Suprapubic skin (tissue), 4 donors: ENCODE measurements at regions not wholly inside any gene's neighbourhood (a gene's known extent, or its start where the extent isn't known, plus 50 kb on each side); places are given as distances from the start of the nearest gene placed in this dataset.

Experiments used
- DNase-seq, 2 donors: peaks; one replicate each; pipeline ENCODE4 v3.0.0-alpha.2; 2019; ENCODE audit warnings: low spot score in 2 of 2
- H3K27ac ChIP-seq: fragments of 200-600 bp; sonication (generic); one replicate; pipeline ENCODE4 v1.5.1; 2019
- H3K27me3 ChIP-seq: fragments of 200-600 bp; sonication (generic); one replicate; pipeline ENCODE4 v1.5.1; 2019
- H3K36me3 ChIP-seq: fragments of 200-600 bp; sonication (generic); one replicate; pipeline ENCODE4 v1.5.1; 2019
- H3K4me1 ChIP-seq: fragments of 200-600 bp; sonication (generic); one replicate; pipeline ENCODE4 v1.5.1; 2019
- H3K4me3 ChIP-seq: fragments of 200-600 bp; sonication (generic); one replicate; pipeline ENCODE4 v1.5.1; 2019; ENCODE audit warnings: mild to moderate bottlenecking
- H3K9me3 ChIP-seq: fragments of 200-600 bp; sonication (generic); one replicate; pipeline ENCODE4 v1.5.1; 2019
- CTCF ChIP-seq, 2 donors: fragments of 200-600 bp in 1 of 2; fragments of 450-650 bp in 1 of 2; sonication (generic) in 1 of 2; IDR thresholded peaks; one replicate each; pipeline ENCODE4 v1.5.1; 2016 to 2019; ENCODE audit warnings: antibody characterized with exemption in 2 of 2, mild to moderate bottlenecking in 1 of 2, moderate library complexity in 1 of 2
- EP300 ChIP-seq: sonication (generic); formaldehyde crosslinking; IDR thresholded peaks from one replicate; pipeline ENCODE4 v1.6.1; 2017; ENCODE audit warnings: antibody characterized with exemption
- POLR2A ChIP-seq, 2 donors: fragments of 450-650 bp; IDR thresholded peaks; one replicate each; pipeline ENCODE4 v1.6.1; 2017; ENCODE audit warnings: antibody characterized with exemption in 2 of 2, mild to moderate bottlenecking in 2 of 2, moderate library complexity in 2 of 2
- POLR2AphosphoS5 ChIP-seq, 3 donors: sonication (generic); formaldehyde crosslinking; IDR thresholded peaks; one replicate each; pipeline ENCODE4 v1.6.1; 2017; ENCODE audit warnings: antibody characterized with exemption in 3 of 3
- WGBS: methylation state at CpG from one replicate; pipeline ENCODE4 v1.1.5; 2018; 5-methylcytosine and 5-hydroxymethylcytosine counted together

GRCh38 chr13:67416047-67416925, 186.2 kb upstream of the PCDH9 start:
- no peak for DNase-seq
- Histone ChIP-seq H3K4me3 (no peak overlapping the region), H3K36me3 (no peaks in the 10 kb centered on the region), H3K4me1 (no peaks in the 10 kb centered on the region), H3K27me3 (no peaks in the 10 kb centered on the region), H3K9me3 (no peaks in the 10 kb centered on the region), H3K27ac (no peak overlapping the region)
- no peak for TF ChIP-seq EP300
- no peak for TF ChIP-seq POLR2AphosphoS5 (IDR thresholded peaks at IDR 0.05)
- no peak for TF ChIP-seq POLR2A (IDR thresholded peaks at IDR 0.05)
- TF ChIP-seq CTCF (IDR thresholded peaks at IDR 0.05) = no peak
- WGBS = 83% methylated on average over 9 of the region's 9 CpGs

GRCh38 chr13:67410645-67411044, 180.5 kb upstream of the PCDH9 start:
- H3K4me3 ChIP-seq = no peak overlapping the region
- WGBS = 31% methylated on average over 1 of the region's 1 CpG
- H3K36me3 ChIP-seq = no peaks in the 10 kb centered on the region
- H3K9me3 ChIP-seq = no peaks in the 10 kb centered on the region
- no peak for DNase-seq
- no peaks in the 10 kb centered on the region for H3K4me1 ChIP-seq
- no peaks in the 10 kb centered on the region for H3K27me3 ChIP-seq
- no peak for TF ChIP-seq POLR2A (IDR thresholded peaks at IDR 0.05)
- TF ChIP-seq POLR2AphosphoS5 (IDR thresholded peaks at IDR 0.05) = no peak
- TF ChIP-seq CTCF (IDR thresholded peaks at IDR 0.05) = no peak
- no peak for TF ChIP-seq EP300
- no peak overlapping the region for H3K27ac ChIP-seq

- Histone ChIP-seq H3K9me3 (no peaks in the 10 kb centered on the region), H3K27me3 (no peaks in the 10 kb centered on the region), H3K4me1 (no peaks in the 10 kb centered on the region), H3K36me3 (no peaks in the 10 kb centered on the region), H3K4me3 (no peak overlapping the region), H3K27ac (no peak overlapping the region)
- TF ChIP-seq EP300 (no peak), POLR2A (IDR thresholded peaks at IDR 0.05) (no peak), POLR2AphosphoS5 (IDR thresholded peaks at IDR 0.05) (no peak), CTCF (IDR thresholded peaks at IDR 0.05) (no peak)
- WGBS = 77% methylated on average over 1 of the region's 1 CpG
- DNase-seq = no peak
Observed at GRCh38 chr13:67408798-67409197, 178.7 kb upstream of the PCDH9 start.

DNA sequence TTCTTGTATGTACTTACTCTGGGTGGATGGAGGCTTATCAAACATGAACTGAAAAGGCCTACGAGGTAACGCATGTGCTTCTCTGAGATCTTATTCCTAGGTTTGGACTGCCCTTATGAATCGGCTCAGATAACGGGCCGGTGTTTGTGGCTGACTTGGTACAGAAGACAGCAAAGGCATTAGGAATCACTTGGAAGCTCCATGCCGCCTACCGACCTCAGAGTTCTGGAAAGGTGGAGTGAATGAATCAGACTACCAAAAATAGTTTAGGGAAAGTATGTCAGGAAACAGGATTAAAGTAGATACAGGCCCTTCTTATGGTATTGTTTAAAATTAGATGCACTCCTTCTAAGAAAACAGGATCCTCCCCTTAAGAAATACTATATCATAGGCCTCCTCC, 172.4 kb upstream of the PCDH9 start:
- no peaks in the 10 kb centered on the region for H3K36me3 ChIP-seq
- no peak for DNase-seq
- no peaks in the 10 kb centered on the region for H3K27me3 ChIP-seq
- no peak overlapping the region for H3K4me3 ChIP-seq
- no peaks in the 10 kb centered on the region for H3K4me1 ChIP-seq
- H3K9me3 ChIP-seq = no peaks in the 10 kb centered on the region
- WGBS = 96% methylated on average over 7 of the region's 7 CpGs
- TF ChIP-seq EP300 (no peak), POLR2AphosphoS5 (IDR thresholded peaks at IDR 0.05) (no peak), CTCF (IDR thresholded peaks at IDR 0.05) (no peak), POLR2A (IDR thresholded peaks at IDR 0.05) (no peak)
- H3K27ac ChIP-seq = no peak overlapping the region

DNA sequence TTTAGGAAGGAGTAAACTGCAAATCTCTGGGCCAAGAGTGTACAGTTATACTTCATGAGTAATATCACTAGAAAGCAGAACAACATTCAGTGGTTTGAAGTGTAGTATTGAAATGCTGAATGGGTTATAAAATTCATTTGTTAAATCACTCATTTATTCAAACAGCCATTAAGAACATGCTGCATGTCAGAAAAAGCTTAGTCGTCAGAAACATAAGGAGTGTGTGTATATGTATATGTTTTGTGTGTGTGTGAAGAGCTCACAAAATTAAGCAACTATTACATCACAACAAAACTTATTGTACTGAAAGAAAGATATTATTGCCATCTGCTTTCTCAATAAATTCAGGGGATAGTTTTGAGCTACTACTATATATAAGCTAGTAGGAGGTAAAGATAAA, 165.4 kb upstream of the PCDH9 start:
- no peaks in the 10 kb centered on the region for H3K36me3 ChIP-seq
- no peak for DNase-seq
- H3K9me3 ChIP-seq = no peaks in the 10 kb centered on the region
- H3K27me3 ChIP-seq = no peaks in the 10 kb centered on the region
- H3K27ac ChIP-seq = no peak overlapping the region
- no peak overlapping the region for H3K4me3 ChIP-seq
- H3K4me1 ChIP-seq = no peaks in the 10 kb centered on the region
- WGBS = 89% methylated on average over 1 of the region's 1 CpG
- no peak for TF ChIP-seq POLR2A (IDR thresholded peaks at IDR 0.05)
- no peak for TF ChIP-seq EP300
- TF ChIP-seq POLR2AphosphoS5 (IDR thresholded peaks at IDR 0.05) = no peak
- no peak for TF ChIP-seq CTCF (IDR thresholded peaks at IDR 0.05)
